IMR-90 (cell line): ENCODE measurements at regions not wholly inside any gene's neighbourhood (a gene's known extent, or its start where the extent isn't known, plus 50 kb on each side); places are given as distances from the start of the nearest gene placed in this dataset.

Experiments used
- BHLHE40 ChIP-seq: fragments of 150-350 bp; IDR thresholded peaks from 2 replicates; pipeline ENCODE4 v1.6.1; 2016; ENCODE audit warnings: mild to moderate bottlenecking, low read depth, low read length
- CEBPB ChIP-seq: IDR thresholded peaks from 2 replicates; pipeline ENCODE4 v1.6.1; 2012; ENCODE audit warnings: low read depth, low read length, improper control_type of control experiment
- CHD1 ChIP-seq: IDR thresholded peaks from 2 replicates; pipeline ENCODE4 v1.6.1; 2012; ENCODE audit warnings: low read depth, low read length, improper control_type of control experiment
- CTCF ChIP-seq: conservative IDR thresholded peaks from 2 replicates; pipeline ENCODE4 v1.5.1; 2012; ENCODE audit warnings: mild to moderate bottlenecking, low read depth, low read length, improper control_type of control experiment
- FOS ChIP-seq: fragments of 150-350 bp; IDR thresholded peaks from 2 replicates; pipeline ENCODE4 v1.6.1; 2016; ENCODE audit warnings: low read depth, low read length
- MAZ ChIP-seq: IDR thresholded peaks from 2 replicates; pipeline ENCODE4 v1.6.1; 2012; ENCODE audit warnings: low read depth, mild to moderate bottlenecking, low read length, improper control_type of control experiment, moderate library complexity, borderline replicate concordance
- MXI1 ChIP-seq: IDR thresholded peaks from 2 replicates; pipeline ENCODE4 v1.6.1; 2012; ENCODE audit warnings: low read depth, mild to moderate bottlenecking, low read length, moderate library complexity, borderline replicate concordance
- POLR2A ChIP-seq: IDR thresholded peaks from 2 replicates; pipeline ENCODE4 v1.6.1; 2012; ENCODE audit warnings: mild to moderate bottlenecking, low read depth, low read length
- RAD21 ChIP-seq: IDR thresholded peaks from 2 replicates; pipeline ENCODE4 v1.6.1; 2012; ENCODE audit warnings: low read length, improper control_type of control experiment
- RCOR1 ChIP-seq: IDR thresholded peaks from 2 replicates; pipeline ENCODE4 v1.6.1; 2012; ENCODE audit warnings: mild to moderate bottlenecking, low read length, improper control_type of control experiment; ENCODE audit not compliant: insufficient replicate concordance
- RFX5 ChIP-seq: IDR thresholded peaks from 2 replicates; pipeline ENCODE4 v1.8.0; 2012; ENCODE audit warnings: low read depth, mild to moderate bottlenecking, low read length, moderate library complexity
- SMC3 ChIP-seq: fragments of 150-350 bp; IDR thresholded peaks from 2 replicates; pipeline ENCODE4 v1.6.1; 2016; ENCODE audit warnings: low read depth, mild to moderate bottlenecking, antibody characterized with exemption, low read length, moderate library complexity
- USF2 ChIP-seq: fragments of 150-350 bp; IDR thresholded peaks from 2 replicates; pipeline ENCODE4 v1.6.1; 2017; ENCODE audit warnings: mild to moderate bottlenecking, antibody characterized with exemption, low read length, low read depth
- TF ChIP-seq, protein P1 (sequence below): fragments of 150-350 bp; IDR thresholded peaks from 2 replicates; pipeline ENCODE4 v1.6.1; 2016; ENCODE audit warnings: low read depth, mild to moderate bottlenecking, low read length, moderate library complexity, borderline replicate concordance

- TF ChIP-seq RAD21 (no peak), POLR2A (no peak), CTCF (no peak), MXI1 (no peak), BHLHE40 (no peak), RFX5 (no peak), SMC3 (no peak), CHD1 (no peak), USF2 (no peak), CEBPB (no peak), FOS (no peak), RCOR1 (no peak), MAZ (no peak)
- TF ChIP-seq, protein P1, sequence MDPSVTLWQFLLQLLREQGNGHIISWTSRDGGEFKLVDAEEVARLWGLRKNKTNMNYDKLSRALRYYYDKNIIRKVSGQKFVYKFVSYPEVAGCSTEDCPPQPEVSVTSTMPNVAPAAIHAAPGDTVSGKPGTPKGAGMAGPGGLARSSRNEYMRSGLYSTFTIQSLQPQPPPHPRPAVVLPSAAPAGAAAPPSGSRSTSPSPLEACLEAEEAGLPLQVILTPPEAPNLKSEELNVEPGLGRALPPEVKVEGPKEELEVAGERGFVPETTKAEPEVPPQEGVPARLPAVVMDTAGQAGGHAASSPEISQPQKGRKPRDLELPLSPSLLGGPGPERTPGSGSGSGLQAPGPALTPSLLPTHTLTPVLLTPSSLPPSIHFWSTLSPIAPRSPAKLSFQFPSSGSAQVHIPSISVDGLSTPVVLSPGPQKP: no peak
These were observed 256.0 kb upstream of the ZPLD1 start for GRCh38 chr3:102178817-102179216.
